A673 (cell line): ENCODE measurements at regions not wholly inside any gene's neighbourhood (a gene's known extent, or its start where the extent isn't known, plus 50 kb on each side); places are given as distances from the start of the nearest gene placed in this dataset.

Experiments used
- EZH2 ChIP-seq: fragments of 200-600 bp; sonication (generic); IDR thresholded peaks from 2 replicates; pipeline ENCODE4 v1.6.1; 2017; ENCODE audit warnings: borderline replicate concordance, low read depth, mild to moderate bottlenecking, mixed read lengths, antibody characterized with exemption, low read length; ENCODE audit not compliant: poor library complexity, severe bottlenecking
- TF ChIP-seq, protein P1 (sequence below): fragments of 300-800, 200-600 bp; sonication (generic); conservative IDR thresholded peaks from 2 replicates; pipeline ENCODE4 v1.5.1; 2017; ENCODE audit warnings: low read depth, mild to moderate bottlenecking, antibody characterized with exemption, low read length, moderate library complexity, mixed read lengths

DNA sequence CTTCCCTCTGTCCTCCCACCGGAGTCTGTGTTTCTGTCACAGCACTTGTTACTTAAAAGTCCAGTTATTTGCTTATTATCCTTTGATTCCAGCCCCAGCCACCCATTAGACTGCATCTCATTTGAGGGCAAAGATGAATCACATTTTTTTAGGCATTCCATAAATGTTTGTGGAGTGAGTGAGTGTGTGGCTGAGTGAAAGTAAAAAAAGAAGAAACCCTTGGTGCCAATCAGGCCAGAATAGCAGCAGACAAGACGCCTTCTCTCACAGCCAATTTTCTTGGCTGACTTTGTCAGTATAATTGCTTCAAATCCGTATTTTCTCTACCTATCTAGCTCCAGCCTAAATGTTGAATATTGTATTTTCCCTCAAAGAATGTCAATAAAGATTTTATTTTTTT, 613.0 kb upstream of the WWC1 start:
- TF ChIP-seq, protein P1, sequence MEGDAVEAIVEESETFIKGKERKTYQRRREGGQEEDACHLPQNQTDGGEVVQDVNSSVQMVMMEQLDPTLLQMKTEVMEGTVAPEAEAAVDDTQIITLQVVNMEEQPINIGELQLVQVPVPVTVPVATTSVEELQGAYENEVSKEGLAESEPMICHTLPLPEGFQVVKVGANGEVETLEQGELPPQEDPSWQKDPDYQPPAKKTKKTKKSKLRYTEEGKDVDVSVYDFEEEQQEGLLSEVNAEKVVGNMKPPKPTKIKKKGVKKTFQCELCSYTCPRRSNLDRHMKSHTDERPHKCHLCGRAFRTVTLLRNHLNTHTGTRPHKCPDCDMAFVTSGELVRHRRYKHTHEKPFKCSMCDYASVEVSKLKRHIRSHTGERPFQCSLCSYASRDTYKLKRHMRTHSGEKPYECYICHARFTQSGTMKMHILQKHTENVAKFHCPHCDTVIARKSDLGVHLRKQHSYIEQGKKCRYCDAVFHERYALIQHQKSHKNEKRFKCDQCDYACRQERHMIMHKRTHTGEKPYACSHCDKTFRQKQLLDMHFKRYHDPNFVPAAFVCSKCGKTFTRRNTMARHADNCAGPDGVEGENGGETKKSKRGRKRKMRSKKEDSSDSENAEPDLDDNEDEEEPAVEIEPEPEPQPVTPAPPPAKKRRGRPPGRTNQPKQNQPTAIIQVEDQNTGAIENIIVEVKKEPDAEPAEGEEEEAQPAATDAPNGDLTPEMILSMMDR, result no peak
- no peak for TF ChIP-seq EZH2
